ENCODE measurements at regions not wholly inside any gene's neighbourhood (a gene's known extent, or its start where the extent isn't known, plus 50 kb on each side); places are given as distances from the start of the nearest gene placed in this dataset.

- DNase-seq (ENCODE audit: low read depth) = no peak
Measured at GRCh38 chr3:28646435-28646834, 297.8 kb upstream of the AZI2 start.

- no peak for DNase-seq (ENCODE audit: low read depth)
Measured at GRCh38 chr3:28649266-28649665, 300.6 kb upstream of the AZI2 start.

- no peak for DNase-seq (ENCODE audit: low read depth)
Measured at GRCh38 chr3:28651159-28651558, 302.5 kb upstream of the AZI2 start.

- DNase-seq (ENCODE audit: low read depth) = no peak
Measured at GRCh38 chr3:28664123-28664522, 315.5 kb upstream of the AZI2 start.

GRCh38 chr3:28667646-28668621 lies 319.3 kb upstream of the AZI2 start:
- DNase-seq (ENCODE audit: low read depth) = peak; percentile 7

- DNase-seq (ENCODE audit: low read depth) = no peak
Measured at GRCh38 chr3:28669870-28670269, 321.2 kb upstream of the AZI2 start.

- no peak for DNase-seq (ENCODE audit: low read depth)
Measured at GRCh38 chr3:28672406-28672805, 323.8 kb upstream of the AZI2 start.

- DNase-seq (ENCODE audit: low read depth) = no peak
Measured at GRCh38 chr3:28673446-28673845, 324.8 kb upstream of the AZI2 start.

- DNase-seq (ENCODE audit: low read depth) = no peak
Measured at GRCh38 chr3:28674212-28674611, 325.6 kb upstream of the AZI2 start.

GRCh38 chr3:28677581-28677980 lies 329.0 kb upstream of the AZI2 start:
- no peak for DNase-seq (ENCODE audit: low read depth)

GRCh38 chr3:28678086-28678485 lies 329.5 kb upstream of the AZI2 start:
- DNase-seq (ENCODE audit: low read depth) = no peak

GRCh38 chr3:28680050-28680449 lies 331.4 kb upstream of the AZI2 start:
- DNase-seq (ENCODE audit: low read depth) = no peak

- no peak for DNase-seq (ENCODE audit: low read depth)
Measured at GRCh38 chr3:28682121-28682520, 333.5 kb upstream of the AZI2 start.

GRCh38 chr3:28690176-28690575 lies 341.6 kb upstream of the AZI2 start:
- DNase-seq (ENCODE audit: low read depth) = no peak

GRCh38 chr3:28698706-28699105 lies 350.1 kb upstream of the AZI2 start:
- DNase-seq (ENCODE audit: low read depth) = no peak

GRCh38 chr3:28699283-28699682 lies 350.7 kb upstream of the AZI2 start:
- no peak for DNase-seq (ENCODE audit: low read depth)

- DNase-seq (ENCODE audit: low read depth) = no peak
Measured at GRCh38 chr3:28700728-28701127, 352.1 kb upstream of the AZI2 start.

- no peak for DNase-seq (ENCODE audit: low read depth)
Measured at GRCh38 chr3:28703843-28704242, 355.2 kb upstream of the AZI2 start.

- no peak for DNase-seq (ENCODE audit: low read depth)
Measured at GRCh38 chr3:28711293-28711692, 362.7 kb upstream of the AZI2 start.

- DNase-seq (ENCODE audit: low read depth) = no peak
Measured at GRCh38 chr3:28716939-28717338, 368.3 kb upstream of the AZI2 start.

- DNase-seq (ENCODE audit: low read depth) = no peak
Measured at GRCh38 chr3:28718074-28718849, 369.6 kb upstream of the AZI2 start.

- no peak for DNase-seq (ENCODE audit: low read depth)
Measured at GRCh38 chr3:28726840-28727239, 378.2 kb upstream of the AZI2 start.

GRCh38 chr3:28727307-28727706 lies 378.7 kb upstream of the AZI2 start:
- DNase-seq (ENCODE audit: low read depth) = no peak
